Calu3 (cell line): ENCODE measurements at regions not wholly inside any gene's neighbourhood (a gene's known extent, or its start where the extent isn't known, plus 50 kb on each side); places are given as distances from the start of the nearest gene placed in this dataset.

ENCODE experiments used
- BruUV-seq: library from RNA; stranded (reverse); fragments of 400-500 nt; replicated peaks from 2 replicates; lab custom pipeline; 2021; lab: Mats Ljungman, UMichigan
- CTCF ChIA-PET: fragments of 300-600 bp; sonication (Branson Sonifier 250); formaldehyde crosslinking; loops from one replicate; lab custom pipeline; 2022; ENCODE audit warnings: antibody characterized with exemption; lab: Charles Lee
- DNase-seq: peaks from one replicate; pipeline ENCODE4 v3.0.0; 2022
- H3K27ac Mint-ChIP-seq: one replicate; pipeline ENCODE4 v1.8.0; 2022; ENCODE audit warnings: mixed read lengths; ENCODE audit not compliant: unreplicated experiment
- H3K27me3 Mint-ChIP-seq: one replicate; pipeline ENCODE4 v1.8.0; 2022; ENCODE audit warnings: mixed read lengths; ENCODE audit not compliant: unreplicated experiment
- H3K36me3 Mint-ChIP-seq: one replicate; pipeline ENCODE4 v1.8.0; 2022; ENCODE audit warnings: mild to moderate bottlenecking, moderate library complexity, mixed read lengths; ENCODE audit not compliant: insufficient read depth, unreplicated experiment
- H3K4me1 Mint-ChIP-seq: one replicate; pipeline ENCODE4 v1.8.0; 2022; ENCODE audit warnings: mild to moderate bottlenecking, low read depth, mixed read lengths; ENCODE audit not compliant: unreplicated experiment
- H3K4me3 Mint-ChIP-seq: one replicate; pipeline ENCODE4 v1.8.0; 2022; ENCODE audit warnings: mild to moderate bottlenecking, low read depth, moderate library complexity, mixed read lengths; ENCODE audit not compliant: unreplicated experiment
- H3K9me3 Mint-ChIP-seq: one replicate; pipeline ENCODE4 v1.8.0; 2022; ENCODE audit warnings: low read depth, mixed read lengths; ENCODE audit not compliant: unreplicated experiment
- intact Hi-C: fragments of 100-400 bp; cut with micrococcal nuclease; formaldehyde crosslinking; loops from one replicate; pipeline ENCODE4 v1.10.0; 2022; ENCODE audit not compliant: unreplicated experiment
- TF ChIP-seq, protein P1 (sequence below): fragments of 200-600 bp; IDR thresholded peaks from one replicate; pipeline ENCODE4 v1.8.0; 2022; ENCODE audit warnings: antibody characterized with exemption; ENCODE audit not compliant: unreplicated experiment

DNA sequence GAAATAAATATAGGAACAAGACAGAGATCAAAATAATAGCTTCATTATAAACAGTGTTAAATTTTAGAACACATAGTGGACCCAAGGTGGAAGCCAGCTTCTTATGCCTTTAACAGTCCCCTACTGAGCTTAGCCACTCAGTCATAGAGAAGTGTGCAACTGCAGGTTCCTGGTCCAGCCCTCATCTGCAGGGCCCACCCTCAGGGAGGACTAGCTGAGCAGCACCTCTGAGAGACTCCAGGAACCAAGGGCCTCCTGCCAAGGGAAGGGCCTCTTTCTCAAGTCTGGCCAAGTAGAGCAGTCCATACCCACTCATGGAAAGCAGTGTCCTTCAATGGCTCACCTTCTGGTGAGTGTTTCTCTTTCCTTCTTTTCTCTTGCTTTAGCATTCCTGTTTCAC lies 173.7 kb upstream of the PRPS1L1 start:
- intact Hi-C loops: no loop called here
- BruUV-seq: no TSS peak

DNA sequence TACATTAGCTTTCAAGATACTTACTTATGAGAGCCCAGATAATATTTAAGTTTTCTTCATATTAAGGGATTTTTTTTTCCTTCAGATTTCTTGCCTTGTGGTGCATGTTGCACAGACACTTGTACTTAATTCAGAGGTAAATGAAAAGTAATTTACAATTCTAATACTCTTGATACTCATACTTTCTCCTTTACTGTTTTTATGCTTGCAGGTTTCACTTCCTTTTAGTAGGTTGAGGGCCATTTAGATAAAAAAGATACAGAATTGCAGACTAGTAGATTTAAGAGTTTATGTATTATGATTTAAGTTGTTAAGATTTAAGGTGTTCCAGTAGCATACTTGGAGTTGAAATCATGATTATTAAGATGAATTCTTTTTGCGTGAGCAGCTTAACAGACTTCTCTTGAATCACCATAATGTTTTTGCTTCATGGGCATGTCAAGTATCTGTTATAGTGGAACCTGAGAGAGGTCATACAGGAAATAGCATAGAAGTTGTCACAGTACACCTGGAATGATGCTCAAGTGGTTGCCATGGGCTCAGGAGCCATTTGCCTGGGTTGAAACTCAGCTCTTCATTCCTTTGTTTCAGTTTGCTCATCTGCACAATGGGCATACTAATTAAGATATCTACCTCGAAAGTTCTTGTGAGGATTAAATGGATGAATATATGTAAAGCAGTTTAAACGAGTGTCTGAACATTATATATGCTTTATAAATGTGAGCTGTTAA lies 174.8 kb upstream of the PRPS1L1 start:
- no peaks in the 10 kb centered on the region for H3K9me3 Mint-ChIP-seq
- no peak overlapping the region for H3K27ac Mint-ChIP-seq
- CTCF ChIA-PET: no interaction called here
- intact Hi-C loops: no loop called here
- TF ChIP-seq, protein P1, sequence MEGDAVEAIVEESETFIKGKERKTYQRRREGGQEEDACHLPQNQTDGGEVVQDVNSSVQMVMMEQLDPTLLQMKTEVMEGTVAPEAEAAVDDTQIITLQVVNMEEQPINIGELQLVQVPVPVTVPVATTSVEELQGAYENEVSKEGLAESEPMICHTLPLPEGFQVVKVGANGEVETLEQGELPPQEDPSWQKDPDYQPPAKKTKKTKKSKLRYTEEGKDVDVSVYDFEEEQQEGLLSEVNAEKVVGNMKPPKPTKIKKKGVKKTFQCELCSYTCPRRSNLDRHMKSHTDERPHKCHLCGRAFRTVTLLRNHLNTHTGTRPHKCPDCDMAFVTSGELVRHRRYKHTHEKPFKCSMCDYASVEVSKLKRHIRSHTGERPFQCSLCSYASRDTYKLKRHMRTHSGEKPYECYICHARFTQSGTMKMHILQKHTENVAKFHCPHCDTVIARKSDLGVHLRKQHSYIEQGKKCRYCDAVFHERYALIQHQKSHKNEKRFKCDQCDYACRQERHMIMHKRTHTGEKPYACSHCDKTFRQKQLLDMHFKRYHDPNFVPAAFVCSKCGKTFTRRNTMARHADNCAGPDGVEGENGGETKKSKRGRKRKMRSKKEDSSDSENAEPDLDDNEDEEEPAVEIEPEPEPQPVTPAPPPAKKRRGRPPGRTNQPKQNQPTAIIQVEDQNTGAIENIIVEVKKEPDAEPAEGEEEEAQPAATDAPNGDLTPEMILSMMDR: no peak
- no peaks in the 10 kb centered on the region for H3K27me3 Mint-ChIP-seq
- H3K36me3 Mint-ChIP-seq: no peaks in the 10 kb centered on the region
- peaks cover 31% of the 10 kb centered on the region for H3K4me1 Mint-ChIP-seq
- no peak overlapping the region for H3K4me3 Mint-ChIP-seq
- no peak for DNase-seq
- no TSS peak for BruUV-seq

More for the DNA sequence above, 173.7 kb upstream of the PRPS1L1 start:
- Mint-ChIP-seq H3K4me1 (peaks cover 31% of the 10 kb centered on the region), H3K4me3 (no peak overlapping the region), H3K27me3 (no peaks in the 10 kb centered on the region), H3K9me3 (peaks cover 3% of the 10 kb centered on the region), H3K36me3 (no peaks in the 10 kb centered on the region), H3K27ac (no peak overlapping the region)
- peak; percentile 15 for DNase-seq
- CTCF ChIA-PET: interaction anchor here (1.6 kb wide), 1 partner anchor 10 kb away, joined by 5 read pairs; no protein-coding TSS in a partner anchor
- TF ChIP-seq, protein P1: no peak

DNA sequence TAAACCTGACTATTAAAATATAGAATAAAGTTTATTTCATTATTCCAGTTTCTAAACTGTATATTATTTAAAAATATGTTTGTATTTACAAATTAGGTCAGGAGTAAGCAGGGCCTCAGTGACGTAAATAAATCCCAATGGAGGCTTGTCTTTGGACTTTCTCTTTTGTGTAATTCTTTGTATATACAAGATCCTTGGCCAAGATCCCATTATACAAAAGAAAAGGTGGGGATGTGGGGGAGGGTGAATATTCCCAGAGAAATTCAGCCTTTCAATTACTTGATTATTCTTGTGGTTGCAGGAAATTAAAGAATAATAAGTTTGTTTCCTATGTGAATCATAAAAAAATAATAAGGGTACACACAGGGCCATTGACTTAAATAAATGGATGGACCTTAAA lies 178.7 kb upstream of the PRPS1L1 start:
- no peaks in the 10 kb centered on the region for H3K27me3 Mint-ChIP-seq
- TF ChIP-seq, protein P1: no peak
- intact Hi-C loops: no loop called here
- H3K9me3 Mint-ChIP-seq: no peaks in the 10 kb centered on the region
- no peaks in the 10 kb centered on the region for H3K36me3 Mint-ChIP-seq
- DNase-seq: no peak
- BruUV-seq: no TSS peak
- peaks cover 30% of the 10 kb centered on the region for H3K4me1 Mint-ChIP-seq
- CTCF ChIA-PET: no interaction called here
- H3K27ac Mint-ChIP-seq: no peak overlapping the region
- H3K4me3 Mint-ChIP-seq: no peak overlapping the region

DNA sequence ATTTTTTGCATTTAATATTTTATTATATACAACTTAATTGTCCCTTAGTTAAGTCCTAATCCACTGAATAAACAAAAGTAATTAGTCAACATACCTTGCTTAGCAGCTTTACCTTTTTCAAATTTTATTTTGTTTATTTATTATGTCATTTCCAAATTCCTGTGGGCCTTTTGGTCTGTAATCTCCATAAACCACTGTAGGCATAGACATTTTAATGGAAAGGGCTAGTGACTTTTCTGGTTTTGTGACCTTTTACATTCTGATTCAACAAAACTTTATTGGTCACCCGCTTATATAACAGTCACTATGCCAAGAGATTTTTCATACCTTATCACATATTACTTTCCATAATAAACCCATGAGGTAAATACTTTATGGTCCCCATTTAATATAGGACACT lies 181.3 kb upstream of the PRPS1L1 start:
- Mint-ChIP-seq H3K4me3 (no peak overlapping the region), H3K36me3 (no peaks in the 10 kb centered on the region), H3K27ac (no peak overlapping the region), H3K27me3 (no peaks in the 10 kb centered on the region), H3K4me1 (peaks cover 4% of the 10 kb centered on the region), H3K9me3 (no peaks in the 10 kb centered on the region)
- CTCF ChIA-PET: no interaction called here
- TF ChIP-seq, protein P1: no peak
- BruUV-seq: no TSS peak
- no peak for DNase-seq
- intact Hi-C loops: no loop called here
